Osteoblast (primary cell): ENCODE measurements at regions not wholly inside any gene's neighbourhood (a gene's known extent, or its start where the extent isn't known, plus 50 kb on each side); places are given as distances from the start of the nearest gene placed in this dataset.

Source experiments
- DNase-seq: peaks from one replicate; pipeline ENCODE4 v3.0.0; 2011; ENCODE audit warnings: low spot score, mixed read lengths; ENCODE audit not compliant: insufficient read length; ENCODE audit errors: missing footprints
- H2AFZ ChIP-seq: 2 replicates; pipeline ENCODE4 v1.6.0; 2011; ENCODE audit warnings: mild to moderate bottlenecking, low read length
- H3K27ac ChIP-seq: 2 replicates; pipeline ENCODE4 v1.5.1; 2011; ENCODE audit warnings: mild to moderate bottlenecking, low read depth, low read length, moderate library complexity
- H3K27me3 ChIP-seq: 2 replicates; pipeline ENCODE4 v1.6.0; 2012; ENCODE audit warnings: mild to moderate bottlenecking, control low read depth, inconsistent platforms, low read length, moderate library complexity; ENCODE audit not compliant: insufficient read depth
- H3K36me3 ChIP-seq: 2 replicates; pipeline ENCODE4 v1.5.1; 2011; ENCODE audit warnings: mild to moderate bottlenecking, low read length, control low read depth, moderate library complexity; ENCODE audit not compliant: insufficient read depth
- H3K4me1 ChIP-seq: 2 replicates; pipeline ENCODE4 v1.5.1; 2011; ENCODE audit warnings: mild to moderate bottlenecking, low read length, control low read depth, moderate library complexity; ENCODE audit not compliant: insufficient read depth
- H3K4me2 ChIP-seq: 2 replicates; pipeline ENCODE4 v1.6.0; 2011; ENCODE audit warnings: mild to moderate bottlenecking, low read length; ENCODE audit not compliant: insufficient read depth
- H3K4me3 ChIP-seq: fragments of 200-600 bp; sonication (generic); 3 replicates; pipeline ENCODE4 v1.5.1; 2012; ENCODE audit warnings: mild to moderate bottlenecking, low read length, inconsistent platforms; ENCODE audit not compliant: insufficient read depth
- H3K79me2 ChIP-seq: 2 replicates; pipeline ENCODE4 v1.6.0; 2012; ENCODE audit warnings: mild to moderate bottlenecking, low read length, control low read depth, inconsistent platforms; ENCODE audit not compliant: insufficient read depth
- H3K9me3 ChIP-seq: 2 replicates; pipeline ENCODE4 v1.5.1; 2011; ENCODE audit warnings: low read depth, low read length, control low read depth
- H4K20me1 ChIP-seq: 2 replicates; pipeline ENCODE4 v1.6.0; 2012; ENCODE audit warnings: mild to moderate bottlenecking, low read length, control low read depth; ENCODE audit not compliant: insufficient read depth
- TF ChIP-seq, protein P1 (sequence below): IDR thresholded peaks from 2 replicates; pipeline ENCODE4 v1.5.1; 2011; ENCODE audit warnings: mild to moderate bottlenecking, low read depth, low read length, moderate library complexity; ENCODE audit errors: extremely low read depth

GRCh38 chr2:107068069-107068916 is 182.3 kb upstream of the ST6GAL2 start:
- Histone ChIP-seq H3K27ac (no peak overlapping the region), H3K79me2 (no peaks in the 10 kb centered on the region), H3K4me2 (no peak overlapping the region), H3K4me1 (no peaks in the 10 kb centered on the region), H2AFZ (no peak overlapping the region), H4K20me1 (no peaks in the 10 kb centered on the region), H3K4me3 (no peak overlapping the region), H3K27me3 (peaks cover 2% of the 10 kb centered on the region), H3K9me3 (no peaks in the 10 kb centered on the region), H3K36me3 (no peaks in the 10 kb centered on the region)
- TF ChIP-seq, protein P1, sequence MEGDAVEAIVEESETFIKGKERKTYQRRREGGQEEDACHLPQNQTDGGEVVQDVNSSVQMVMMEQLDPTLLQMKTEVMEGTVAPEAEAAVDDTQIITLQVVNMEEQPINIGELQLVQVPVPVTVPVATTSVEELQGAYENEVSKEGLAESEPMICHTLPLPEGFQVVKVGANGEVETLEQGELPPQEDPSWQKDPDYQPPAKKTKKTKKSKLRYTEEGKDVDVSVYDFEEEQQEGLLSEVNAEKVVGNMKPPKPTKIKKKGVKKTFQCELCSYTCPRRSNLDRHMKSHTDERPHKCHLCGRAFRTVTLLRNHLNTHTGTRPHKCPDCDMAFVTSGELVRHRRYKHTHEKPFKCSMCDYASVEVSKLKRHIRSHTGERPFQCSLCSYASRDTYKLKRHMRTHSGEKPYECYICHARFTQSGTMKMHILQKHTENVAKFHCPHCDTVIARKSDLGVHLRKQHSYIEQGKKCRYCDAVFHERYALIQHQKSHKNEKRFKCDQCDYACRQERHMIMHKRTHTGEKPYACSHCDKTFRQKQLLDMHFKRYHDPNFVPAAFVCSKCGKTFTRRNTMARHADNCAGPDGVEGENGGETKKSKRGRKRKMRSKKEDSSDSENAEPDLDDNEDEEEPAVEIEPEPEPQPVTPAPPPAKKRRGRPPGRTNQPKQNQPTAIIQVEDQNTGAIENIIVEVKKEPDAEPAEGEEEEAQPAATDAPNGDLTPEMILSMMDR = no peak
- no peak for DNase-seq

- Histone ChIP-seq H3K36me3 (no peaks in the 10 kb centered on the region), H3K4me2 (no peak overlapping the region), H3K4me3 (no peak overlapping the region), H4K20me1 (no peaks in the 10 kb centered on the region), H3K27me3 (peaks cover 2% of the 10 kb centered on the region), H3K27ac (no peak overlapping the region), H3K9me3 (no peaks in the 10 kb centered on the region), H3K4me1 (no peaks in the 10 kb centered on the region), H2AFZ (no peak overlapping the region), H3K79me2 (no peaks in the 10 kb centered on the region)
- no peak for DNase-seq
- TF ChIP-seq, protein P1 = no peak
Observed at GRCh38 chr2:107069890-107070289, 183.9 kb upstream of the ST6GAL2 start.

DNA sequence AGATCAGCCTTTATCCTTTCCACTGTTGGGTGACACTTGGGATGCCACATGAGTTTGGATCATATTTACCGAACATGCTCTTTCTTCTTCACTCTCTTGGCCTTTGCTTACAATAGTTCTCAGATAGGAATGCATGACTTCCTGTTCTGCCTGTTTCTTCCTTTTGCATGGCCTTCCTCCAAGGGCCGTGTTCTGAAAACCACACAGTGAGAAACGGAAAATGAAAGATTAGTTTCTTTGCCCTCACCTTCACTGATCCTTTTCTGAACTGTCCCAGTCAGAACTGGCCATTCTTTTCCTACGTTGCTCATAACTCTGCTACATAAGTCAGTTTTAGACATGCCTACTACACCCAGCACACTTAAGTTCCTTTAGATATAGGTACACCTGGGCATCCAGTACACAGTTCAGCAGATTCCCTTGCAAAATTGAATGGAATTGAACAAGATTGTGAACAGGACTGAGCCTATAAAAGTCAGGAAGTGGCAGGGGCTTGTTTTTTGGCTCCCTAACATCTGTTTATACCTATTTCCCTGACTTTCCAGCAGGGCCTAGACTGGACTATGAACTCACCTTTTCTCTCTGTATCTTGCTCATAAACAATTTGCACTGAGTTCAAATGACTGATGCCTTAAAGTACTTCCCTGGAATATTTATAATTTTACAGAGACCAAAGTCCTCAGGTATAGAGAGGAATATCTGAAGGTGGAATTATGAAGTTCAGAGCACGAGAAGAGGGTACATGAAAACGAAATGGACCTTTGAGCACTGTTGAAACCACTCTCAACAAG is 186.4 kb upstream of the ST6GAL2 start:
- Histone ChIP-seq H4K20me1 (no peaks in the 10 kb centered on the region), H3K27ac (no peak overlapping the region), H3K9me3 (no peaks in the 10 kb centered on the region), H3K79me2 (no peaks in the 10 kb centered on the region), H3K4me1 (no peaks in the 10 kb centered on the region), H3K27me3 (peaks cover 1% of the 10 kb centered on the region), H3K4me3 (no peak overlapping the region), H3K4me2 (no peak overlapping the region), H2AFZ (peak overlapping the region; percentile 43), H3K36me3 (no peaks in the 10 kb centered on the region)
- TF ChIP-seq, protein P1 = no peak
- DNase-seq = peak; percentile 15

DNA sequence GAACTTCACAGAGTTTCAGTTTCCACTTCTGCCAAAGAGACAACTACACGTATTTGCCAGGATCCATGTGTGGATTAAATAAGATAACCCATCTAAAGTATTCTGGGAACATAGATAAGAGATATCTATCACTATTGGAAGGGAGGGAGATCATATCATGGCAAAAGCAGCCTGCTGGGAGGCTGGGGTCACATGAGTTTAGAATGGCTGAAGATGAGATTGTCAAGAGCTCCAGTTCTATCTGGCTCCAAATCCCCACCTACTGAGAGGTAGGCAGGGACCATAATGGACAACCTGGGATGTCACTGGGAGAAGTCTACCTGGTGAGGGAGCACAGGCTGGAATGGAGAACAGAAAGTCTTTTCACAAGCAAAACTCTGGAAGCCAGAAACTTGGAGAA is 192.6 kb upstream of the ST6GAL2 start:
- H3K4me2 ChIP-seq = no peak overlapping the region

More for the DNA sequence above, 192.6 kb upstream of the ST6GAL2 start:
- H4K20me1 ChIP-seq = no peaks in the 10 kb centered on the region
- no peaks in the 10 kb centered on the region for H3K9me3 ChIP-seq
- no peak overlapping the region for H3K27ac ChIP-seq
- H3K4me3 ChIP-seq = no peak overlapping the region
- no peak for DNase-seq
- no peak overlapping the region for H2AFZ ChIP-seq
- no peaks in the 10 kb centered on the region for H3K4me1 ChIP-seq
- no peaks in the 10 kb centered on the region for H3K27me3 ChIP-seq
- H3K36me3 ChIP-seq = no peaks in the 10 kb centered on the region
- no peaks in the 10 kb centered on the region for H3K79me2 ChIP-seq
- TF ChIP-seq, protein P1 = no peak
